Keratinocyte (primary cell): ENCODE measurements at regions not wholly inside any gene's neighbourhood (a gene's known extent, or its start where the extent isn't known, plus 50 kb on each side); places are given as distances from the start of the nearest gene placed in this dataset.

Experiments used
- DNase-seq: peaks from one replicate; pipeline ENCODE4 v3.0.0-alpha.2; 2011; ENCODE audit warnings: low read depth, missing footprints, low spot score
- FAIRE-seq: peaks from 2 replicates; lab custom pipeline; 2011; peaks lifted over from hg19 to GRCh38; lab: Jason Lieb, UNC
- H2AFZ ChIP-seq: 2 replicates; pipeline ENCODE4 v1.6.0; 2012; ENCODE audit warnings: low read length, control low read depth, inconsistent platforms; ENCODE audit not compliant: control insufficient read depth
- H3K27ac ChIP-seq: 2 replicates; pipeline ENCODE4 v1.5.1; 2011; ENCODE audit warnings: low read length; ENCODE audit not compliant: control insufficient read depth, insufficient read depth
- H3K27me3 ChIP-seq: 3 replicates; pipeline ENCODE4 v1.6.0; 2011; ENCODE audit warnings: low read length; ENCODE audit not compliant: control insufficient read depth, insufficient read depth; ENCODE audit errors: extremely low read depth
- H3K36me3 ChIP-seq, 2 experiments: 2 replicates in 1 of 2; 3 replicates in 1 of 2; pipeline ENCODE4 v1.5.1; 2011; ENCODE audit warnings: low read length in 2 of 2, mild to moderate bottlenecking in 1 of 2; ENCODE audit not compliant: control insufficient read depth in 2 of 2, insufficient read depth in 2 of 2; ENCODE audit errors: extremely low read depth in 1 of 2
- H3K4me1 ChIP-seq: 3 replicates; pipeline ENCODE4 v1.5.1; 2011; ENCODE audit warnings: low read length; ENCODE audit not compliant: control insufficient read depth, insufficient read depth; ENCODE audit errors: extremely low read depth
- H3K4me2 ChIP-seq: 3 replicates; pipeline ENCODE4 v1.6.0; 2011; ENCODE audit warnings: low read depth, low read length; ENCODE audit not compliant: control insufficient read depth, insufficient read depth; ENCODE audit errors: extremely low read depth
- H3K4me3 ChIP-seq, 3 experiments: fragments of 200-600 bp in 1 of 3; sonication (generic) in 1 of 3; 2 replicates in 2 of 3; 3 replicates in 1 of 3; pipeline ENCODE4 v1.5.1; 2011 to 2016; ENCODE audit warnings: low read length in 3 of 3, mild to moderate bottlenecking in 3 of 3, control low read depth in 2 of 3, inconsistent platforms in 1 of 3, low read depth in 1 of 3, mixed read lengths in 1 of 3, mixed run types in 1 of 3, moderate library complexity in 1 of 3; ENCODE audit not compliant: control insufficient read depth in 2 of 3, insufficient read depth in 2 of 3; ENCODE audit errors: extremely low read depth in 1 of 3
- H3K79me2 ChIP-seq: 2 replicates; pipeline ENCODE4 v1.6.0; 2012; ENCODE audit warnings: low read length; ENCODE audit not compliant: control insufficient read depth, insufficient read depth
- H3K9ac ChIP-seq: 3 replicates; pipeline ENCODE4 v1.6.0; 2011; ENCODE audit warnings: low read length; ENCODE audit not compliant: control insufficient read depth, insufficient read depth; ENCODE audit errors: extremely low read depth
- H3K9me1 ChIP-seq: 3 replicates; pipeline ENCODE4 v1.6.0; 2011; ENCODE audit warnings: low read length; ENCODE audit not compliant: control insufficient read depth, insufficient read depth; ENCODE audit errors: extremely low read depth
- H3K9me3 ChIP-seq: 2 replicates; pipeline ENCODE4 v1.5.1; 2012; ENCODE audit warnings: low read depth, low read length; ENCODE audit not compliant: control insufficient read depth
- H4K20me1 ChIP-seq: 3 replicates; pipeline ENCODE4 v1.6.0; 2011; ENCODE audit warnings: low read length; ENCODE audit not compliant: control insufficient read depth, insufficient read depth; ENCODE audit errors: extremely low read depth
- EZH2 ChIP-seq: IDR thresholded peaks from one replicate; pipeline ENCODE4 v1.6.1; 2012; ENCODE audit warnings: inconsistent platforms, mild to moderate bottlenecking, low read length, moderate library complexity
- dilution Hi-C: fragments of 300-500 bp; cut with MboI; formaldehyde crosslinking; loops from one replicate; pipeline ENCODE4 v1.7.0; 2020; ENCODE audit warnings: low sequenced_read_pairs; ENCODE audit not compliant: extremely low pct_ligation_motif_present
- TF ChIP-seq, protein P1 (sequence below), 3 experiments: IDR thresholded peaks in 1 of 3; conservative IDR thresholded peaks in 1 of 3; optimal IDR thresholded peaks in 1 of 3; 2 replicates in 2 of 3; 3 replicates in 1 of 3; pipeline versions ENCODE3 to v1.5.1; 2011; ENCODE audit warnings: low read length in 3 of 3, mild to moderate bottlenecking in 3 of 3, moderate library complexity in 2 of 3, control low read depth in 1 of 3, inconsistent platforms in 1 of 3; ENCODE audit not compliant: insufficient read depth in 2 of 3; ENCODE audit errors: extremely low read depth in 1 of 3

DNA sequence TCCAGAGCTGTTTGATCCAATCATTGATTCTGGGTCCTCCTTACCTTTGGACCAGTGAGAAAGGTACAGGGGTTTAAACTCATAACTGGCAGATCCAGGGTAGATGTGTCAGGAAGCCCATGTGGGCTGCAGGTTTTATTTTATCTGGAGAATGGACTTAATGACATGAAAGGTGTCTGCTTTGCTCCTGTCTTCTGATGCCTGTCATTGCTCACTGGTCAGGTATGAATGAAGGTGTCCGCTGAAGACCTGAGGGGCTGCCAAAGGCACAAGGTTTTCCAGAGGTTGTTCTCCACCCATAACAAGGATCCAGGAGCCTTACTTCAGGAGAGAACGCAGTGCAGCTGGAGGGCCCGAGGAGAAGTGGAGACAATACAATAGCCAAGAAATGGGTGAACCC, 74.2 kb downstream of the CHRNA1 start:
- DNase-seq: no peak
- H3K79me2 ChIP-seq: no peaks in the 10 kb centered on the region
- no peaks in the 10 kb centered on the region for H4K20me1 ChIP-seq
- H3K9me1 ChIP-seq: no peaks in the 10 kb centered on the region
- H3K4me1 ChIP-seq: no peaks in the 10 kb centered on the region
- H3K9ac ChIP-seq: no peak overlapping the region
- dilution Hi-C loops: no loop called here
- H3K27ac ChIP-seq: no peak overlapping the region
- H3K27me3 ChIP-seq: peaks cover 2% of the 10 kb centered on the region
- no peak overlapping the region for H3K4me2 ChIP-seq
- no peak overlapping the region for H3K4me3 ChIP-seq
- H3K36me3 ChIP-seq: no peaks in the 10 kb centered on the region
- H2AFZ ChIP-seq: no peak overlapping the region
- TF ChIP-seq EZH2: no peak
- TF ChIP-seq, protein P1, sequence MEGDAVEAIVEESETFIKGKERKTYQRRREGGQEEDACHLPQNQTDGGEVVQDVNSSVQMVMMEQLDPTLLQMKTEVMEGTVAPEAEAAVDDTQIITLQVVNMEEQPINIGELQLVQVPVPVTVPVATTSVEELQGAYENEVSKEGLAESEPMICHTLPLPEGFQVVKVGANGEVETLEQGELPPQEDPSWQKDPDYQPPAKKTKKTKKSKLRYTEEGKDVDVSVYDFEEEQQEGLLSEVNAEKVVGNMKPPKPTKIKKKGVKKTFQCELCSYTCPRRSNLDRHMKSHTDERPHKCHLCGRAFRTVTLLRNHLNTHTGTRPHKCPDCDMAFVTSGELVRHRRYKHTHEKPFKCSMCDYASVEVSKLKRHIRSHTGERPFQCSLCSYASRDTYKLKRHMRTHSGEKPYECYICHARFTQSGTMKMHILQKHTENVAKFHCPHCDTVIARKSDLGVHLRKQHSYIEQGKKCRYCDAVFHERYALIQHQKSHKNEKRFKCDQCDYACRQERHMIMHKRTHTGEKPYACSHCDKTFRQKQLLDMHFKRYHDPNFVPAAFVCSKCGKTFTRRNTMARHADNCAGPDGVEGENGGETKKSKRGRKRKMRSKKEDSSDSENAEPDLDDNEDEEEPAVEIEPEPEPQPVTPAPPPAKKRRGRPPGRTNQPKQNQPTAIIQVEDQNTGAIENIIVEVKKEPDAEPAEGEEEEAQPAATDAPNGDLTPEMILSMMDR (optimal IDR thresholded peaks at IDR 0.05 in 1 of 3, IDR thresholded peaks at IDR 0.05 in 1 of 3, conservative IDR thresholded peaks at IDR 0.05 in 1 of 3; ENCODE audit: extremely low read depth in 1 of 3, insufficient read depth in 2 of 3, low read length in 3 of 3): no peak
- no peak for FAIRE-seq
- no peaks in the 10 kb centered on the region for H3K9me3 ChIP-seq

DNA sequence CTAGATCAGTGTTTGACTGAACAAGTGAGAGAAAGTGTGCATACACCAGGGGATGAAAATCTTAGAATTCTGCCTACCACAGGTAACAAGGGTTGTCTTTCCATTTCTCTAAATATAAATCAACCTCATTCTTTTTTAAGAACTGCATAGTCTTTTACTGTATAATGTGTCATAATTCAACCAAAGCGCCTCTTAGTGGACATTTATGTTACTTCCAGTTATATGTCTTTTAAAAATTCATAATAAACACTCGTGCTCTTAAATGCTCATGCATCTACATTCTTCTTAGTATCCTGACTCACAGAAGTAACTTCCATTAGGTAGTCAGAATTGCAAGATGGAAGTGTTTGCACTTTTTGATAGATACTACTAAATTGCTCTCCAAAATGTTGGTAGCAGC, 76.2 kb downstream of the CHRNA1 start:
- DNase-seq: no peak
- Histone ChIP-seq H2AFZ (no peak overlapping the region), H3K4me3 (no peak overlapping the region), H4K20me1 (no peaks in the 10 kb centered on the region), H3K27ac (no peak overlapping the region), H3K79me2 (no peaks in the 10 kb centered on the region), H3K36me3 (no peaks in the 10 kb centered on the region), H3K9ac (no peak overlapping the region), H3K27me3 (peaks cover 17% of the 10 kb centered on the region), H3K4me1 (no peaks in the 10 kb centered on the region), H3K9me3 (no peaks in the 10 kb centered on the region), H3K4me2 (no peak overlapping the region), H3K9me1 (no peaks in the 10 kb centered on the region)
- dilution Hi-C loops: no loop called here
- TF ChIP-seq, protein P1 (optimal IDR thresholded peaks at IDR 0.05 in 1 of 3, IDR thresholded peaks at IDR 0.05 in 1 of 3, conservative IDR thresholded peaks at IDR 0.05 in 1 of 3; ENCODE audit: extremely low read depth in 1 of 3, insufficient read depth in 2 of 3, low read length in 3 of 3): peak in 2 of 3 experiments; percentile 9 to 20
- TF ChIP-seq EZH2: no peak
- FAIRE-seq: no peak
